HG03575 (cell line): ENCODE measurements at regions not wholly inside any gene's neighbourhood (a gene's known extent, or its start where the extent isn't known, plus 50 kb on each side); places are given as distances from the start of the nearest gene placed in this dataset.
"Not testable (repeated sequence)": the region's sequence is repeated elsewhere in the genome, so short reads cannot be mapped to it uniquely, and the experiment has no call there.

Experiments
- ATAC-seq: cut with Tn5 transposase; IDR thresholded peaks from one replicate; pipeline ENCODE4 v1.9.1; 2021; ENCODE audit not compliant: unreplicated experiment, insufficient number of reproducible peaks, low FRiP score; ENCODE audit errors: extremely low read depth

DNA sequence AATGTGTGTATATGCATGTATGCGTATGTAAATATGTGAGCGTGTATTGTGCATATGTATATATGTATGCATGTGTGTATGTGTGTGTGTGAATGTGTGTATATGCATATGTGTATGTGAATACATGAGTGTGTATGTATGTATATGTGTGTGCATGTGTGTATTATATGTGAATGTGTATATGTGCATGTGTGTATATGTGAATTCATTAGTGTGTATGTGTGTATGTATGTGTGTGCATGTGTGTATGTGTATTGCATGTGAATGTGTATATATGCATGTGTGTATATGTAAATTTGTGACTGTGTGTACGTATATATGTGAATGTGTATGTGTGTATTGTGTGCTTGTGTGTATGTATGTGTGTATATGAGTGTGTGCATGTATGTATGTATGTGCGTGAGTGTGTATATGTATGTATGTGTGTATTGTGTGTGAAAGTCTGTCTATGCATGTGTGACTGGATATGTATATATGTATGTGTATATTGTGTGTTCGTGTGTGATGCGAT lies 455.9 kb downstream of the TYW1 start:
- no peak for ATAC-seq

DNA sequence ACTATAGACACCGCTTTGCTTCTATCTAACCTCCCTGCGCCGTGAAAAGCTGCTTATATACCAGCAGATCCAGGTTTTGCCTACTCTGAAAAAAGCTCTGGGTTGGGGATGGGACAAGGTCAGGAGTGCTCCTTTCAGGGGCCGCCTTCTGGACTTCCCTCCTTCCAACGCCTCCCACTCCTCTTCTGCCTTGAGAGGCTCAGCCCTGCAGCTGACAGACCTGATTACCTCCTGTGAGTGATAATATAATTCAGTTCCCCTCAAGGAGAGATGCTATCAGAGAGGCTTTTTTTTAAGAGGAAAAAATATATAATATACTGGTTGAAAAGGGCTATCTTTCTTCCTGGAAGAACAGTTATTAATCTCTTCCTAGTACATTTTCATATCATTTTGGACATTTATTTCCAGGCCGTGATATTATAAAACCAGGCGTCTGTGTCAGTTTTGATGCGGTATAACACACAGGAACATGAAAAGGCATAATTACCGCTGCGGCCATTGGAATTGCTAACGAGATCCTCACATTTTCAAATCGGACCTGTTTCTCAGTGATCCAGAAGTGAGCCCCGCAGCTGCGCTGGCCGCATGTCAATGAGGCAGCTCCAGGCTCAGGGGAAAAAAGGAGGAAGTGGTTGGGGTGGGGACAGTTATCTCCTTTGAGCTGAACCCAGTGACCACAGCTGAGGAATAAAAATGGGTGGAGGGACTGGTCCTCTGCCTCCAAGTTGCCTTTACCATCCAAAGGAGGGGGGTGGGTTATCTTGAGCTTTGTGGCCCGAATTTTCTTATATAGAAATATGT lies 457.1 kb downstream of the TYW1 start:
- no peak for ATAC-seq

DNA sequence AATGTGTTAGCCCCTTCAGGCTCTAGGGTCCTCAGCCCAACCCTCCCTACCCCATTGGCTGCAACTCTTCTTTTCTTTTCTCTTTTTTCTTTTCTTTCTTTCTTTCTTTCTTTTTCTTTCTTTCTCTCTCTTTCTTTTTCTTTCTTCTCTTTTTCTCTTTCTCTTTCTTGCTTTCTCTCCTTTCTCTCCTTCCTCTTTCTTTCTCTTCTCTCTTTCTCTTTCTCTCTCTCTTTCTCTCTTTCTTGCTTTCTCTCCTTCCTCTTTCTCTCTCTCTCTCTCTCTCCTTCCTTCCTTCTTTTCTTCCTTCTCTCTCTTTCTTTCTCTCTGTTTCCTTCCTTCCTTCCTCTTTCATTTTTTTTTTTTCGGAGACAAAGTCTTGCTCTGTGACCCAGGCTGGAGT lies 458.9 kb downstream of the TYW1 start:
- no peak for ATAC-seq

DNA sequence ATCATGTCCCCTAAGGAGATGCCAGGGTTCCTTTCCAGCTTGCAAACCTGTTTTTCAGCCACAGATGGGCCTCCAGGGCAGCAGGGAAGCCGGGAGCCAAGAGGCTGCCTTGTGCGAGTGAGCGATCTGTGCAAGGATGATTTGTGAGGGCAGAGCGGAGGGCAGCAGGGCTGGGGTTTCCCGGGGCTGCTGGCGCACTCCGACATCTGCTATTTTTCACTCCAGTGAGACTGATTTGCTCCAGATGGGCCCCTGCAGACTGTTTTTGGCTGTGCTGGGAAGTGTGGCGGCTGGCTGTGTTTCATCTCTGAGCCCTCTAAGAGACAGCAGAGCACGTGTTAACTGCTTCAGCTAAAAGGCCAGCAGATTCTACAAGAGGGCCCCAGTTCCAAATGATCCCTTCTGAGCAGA lies 466.2 kb downstream of the TYW1 start:
- ATAC-seq = no peak

DNA sequence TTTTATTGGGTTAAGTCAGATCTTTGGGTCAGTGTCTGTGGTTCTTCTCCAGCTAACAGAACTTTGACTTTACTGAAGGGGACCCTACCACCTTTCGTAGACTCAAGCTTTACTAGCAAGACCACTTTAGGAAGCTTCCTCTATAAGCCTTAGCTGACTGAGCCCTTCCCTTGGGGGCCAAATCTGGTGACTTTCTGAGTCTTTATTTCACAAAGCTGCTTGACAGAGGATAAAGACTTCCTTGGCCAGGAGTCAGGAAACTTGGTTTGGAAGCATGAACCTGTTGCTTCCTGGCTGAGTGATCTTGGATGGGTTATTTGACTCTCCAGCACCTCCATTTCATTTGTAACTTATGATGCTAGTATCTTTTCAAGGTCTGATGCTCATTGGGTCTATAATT lies 466.7 kb downstream of the TYW1 start:
- no peak for ATAC-seq

DNA sequence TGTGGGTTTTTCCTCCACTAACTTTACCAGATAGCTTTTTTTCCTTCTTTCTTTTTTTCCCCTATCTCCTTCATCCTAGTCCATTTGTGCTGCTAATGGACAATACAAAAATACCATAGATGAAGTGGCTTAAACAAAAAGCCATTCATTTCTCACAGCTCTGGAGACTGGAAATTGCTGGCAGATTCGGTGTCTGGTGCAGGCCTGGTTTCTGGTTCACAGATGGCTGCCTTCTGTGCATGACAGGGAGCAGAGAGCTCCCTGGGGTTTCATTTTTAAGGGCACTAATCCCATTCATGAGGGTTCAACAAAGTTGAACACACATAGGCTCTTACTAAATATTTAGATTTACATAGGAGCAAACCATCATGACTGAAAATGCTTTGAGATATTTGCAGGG lies 467.4 kb downstream of the TYW1 start:
- ATAC-seq = no peak

DNA sequence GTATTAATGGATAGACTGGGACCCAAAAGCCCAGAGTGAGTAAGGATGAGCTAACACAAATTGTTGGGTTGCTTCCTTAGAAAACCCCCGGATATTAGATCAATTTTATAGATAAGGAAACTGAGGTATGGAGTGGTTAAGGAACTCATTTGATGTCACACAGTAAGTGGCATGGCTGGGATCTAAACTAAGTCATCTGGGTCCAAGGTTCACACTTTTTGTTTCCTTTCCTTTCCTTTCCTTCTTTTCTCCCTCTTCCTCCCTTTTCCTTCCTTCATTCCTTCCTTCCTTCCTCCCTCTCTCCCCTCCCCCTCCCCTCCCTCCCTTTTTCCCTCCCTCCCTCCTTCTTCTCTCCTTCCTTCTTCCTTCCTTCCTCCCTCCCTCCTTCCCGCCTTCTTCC lies 469.5 kb downstream of the TYW1 start:
- no peak for ATAC-seq

DNA sequence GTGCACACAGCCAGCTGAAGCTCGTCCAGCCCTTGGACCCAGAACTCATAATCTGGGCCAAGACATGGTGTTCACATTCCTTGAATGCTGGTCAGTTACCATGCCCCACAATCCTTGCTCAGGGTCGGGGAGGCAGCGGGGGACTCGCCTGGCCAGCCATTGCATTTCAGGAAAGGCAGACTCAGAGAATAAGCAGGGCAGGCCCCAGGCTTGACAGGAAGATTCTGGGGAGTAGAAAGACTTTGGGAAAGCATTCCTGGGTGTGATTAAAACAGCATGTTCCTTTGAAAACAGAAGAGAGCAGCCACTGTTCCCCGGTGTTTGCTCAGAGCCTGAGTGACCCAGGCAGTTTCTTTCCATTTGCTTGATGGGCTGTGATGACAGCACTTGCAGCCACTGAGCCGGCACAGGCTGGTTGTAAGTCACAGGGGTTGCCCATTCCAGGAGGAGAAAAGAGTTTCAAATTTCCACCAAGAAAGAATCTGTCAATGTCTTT lies 473.7 kb downstream of the TYW1 start:
- ATAC-seq = no peak

DNA sequence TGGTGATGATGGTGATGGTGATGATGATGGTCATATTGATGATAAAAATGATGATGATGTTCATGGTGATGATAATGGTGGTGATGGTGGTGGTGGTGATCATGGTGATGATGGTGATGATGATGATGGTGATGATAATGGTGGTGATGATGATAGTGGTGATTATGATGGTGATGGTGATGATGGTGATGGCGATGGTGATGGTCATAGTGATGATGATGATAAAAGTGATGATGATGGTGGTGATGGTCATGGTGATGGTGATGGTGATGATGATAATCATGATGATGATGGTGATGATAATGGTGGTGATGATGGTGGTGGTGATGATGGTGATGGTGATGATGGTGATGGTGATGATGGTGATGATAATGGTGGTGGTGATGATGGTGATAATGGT lies 478.7 kb downstream of the TYW1 start:
- ATAC-seq = no peak

DNA sequence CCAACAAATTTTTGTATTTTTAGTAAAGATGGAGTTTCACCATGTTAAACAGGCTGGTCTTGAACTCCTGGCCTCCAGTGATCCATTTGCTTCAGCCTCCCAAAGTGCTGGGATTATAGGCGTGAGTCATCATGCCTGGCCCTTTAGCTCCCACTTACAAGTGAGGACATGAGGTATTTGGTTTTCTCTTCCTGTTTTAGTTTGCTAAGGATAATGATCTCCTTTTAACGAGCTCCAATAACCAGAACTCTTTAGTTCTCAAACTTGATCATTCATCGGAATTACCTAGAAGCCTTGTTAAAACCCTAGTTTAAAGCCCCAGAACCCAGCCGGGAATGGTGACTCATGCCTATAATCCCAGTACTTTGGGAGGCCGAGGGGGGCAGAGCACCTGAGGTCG lies 481.4 kb downstream of the TYW1 start:
- no peak for ATAC-seq

DNA sequence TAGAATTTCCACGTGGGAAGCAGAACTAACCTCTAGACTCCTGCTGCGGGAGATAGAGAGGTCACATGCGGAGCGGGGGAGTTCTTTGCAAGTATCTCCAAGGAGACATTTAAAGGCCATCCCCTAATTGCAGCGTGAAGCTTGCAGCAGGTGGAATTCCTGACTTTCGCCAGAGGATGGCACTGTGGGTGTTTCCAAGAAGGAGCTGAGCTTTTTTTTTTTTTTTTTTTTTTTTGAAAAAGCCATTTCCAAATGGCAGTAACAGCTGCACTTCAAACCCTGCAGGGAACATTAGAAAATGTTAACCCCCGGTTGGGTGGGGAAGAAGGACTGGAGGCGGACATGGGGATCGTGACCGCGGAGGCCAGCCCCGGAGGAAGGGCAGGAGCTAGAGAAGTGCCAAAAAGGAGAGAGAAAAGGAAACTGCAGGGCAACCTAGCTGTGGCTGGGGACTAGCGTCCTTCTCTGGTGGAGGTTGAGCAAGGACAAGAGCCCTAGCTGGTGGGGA lies 487.7 kb downstream of the TYW1 start:
- no peak for ATAC-seq

DNA sequence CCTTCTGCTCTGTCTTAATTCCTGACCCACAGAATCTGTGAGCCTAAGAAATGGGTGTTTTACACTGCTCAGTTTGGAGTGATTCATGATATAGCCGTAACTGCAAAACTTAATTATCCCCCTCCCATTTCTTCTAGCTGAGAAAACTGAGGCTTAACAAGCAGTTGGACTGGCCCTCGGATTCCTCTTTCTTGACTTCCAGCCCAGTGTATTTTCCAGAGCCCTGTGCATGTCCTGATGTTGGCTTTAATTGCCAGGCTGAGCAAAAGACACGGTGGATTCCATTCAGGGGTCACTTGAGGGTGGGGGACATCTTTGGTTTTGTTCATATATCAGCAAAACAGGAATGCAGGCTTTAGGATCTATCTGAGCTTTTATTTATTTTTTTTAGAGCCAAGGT lies 489.8 kb downstream of the TYW1 start:
- ATAC-seq = no peak

DNA sequence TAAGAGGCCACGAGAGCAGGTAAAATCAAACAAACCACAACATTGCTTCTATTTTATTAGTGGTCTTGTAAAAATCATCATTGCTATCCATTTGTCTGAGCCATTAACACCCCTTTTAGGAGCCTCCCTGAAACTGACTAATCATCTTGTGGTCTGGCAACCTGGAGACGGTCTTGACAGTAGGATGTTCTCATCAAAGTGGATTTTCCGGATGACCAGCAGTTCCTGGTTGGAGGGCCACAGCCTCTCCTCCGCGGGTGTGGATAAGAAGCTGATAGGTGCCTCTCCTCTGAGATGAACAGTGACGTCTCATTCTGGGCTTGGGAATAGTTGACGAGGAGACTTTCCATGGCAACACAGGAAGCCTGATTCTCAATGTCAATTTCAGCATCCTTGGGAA lies 490.7 kb downstream of the TYW1 start:
- no peak for ATAC-seq

DNA sequence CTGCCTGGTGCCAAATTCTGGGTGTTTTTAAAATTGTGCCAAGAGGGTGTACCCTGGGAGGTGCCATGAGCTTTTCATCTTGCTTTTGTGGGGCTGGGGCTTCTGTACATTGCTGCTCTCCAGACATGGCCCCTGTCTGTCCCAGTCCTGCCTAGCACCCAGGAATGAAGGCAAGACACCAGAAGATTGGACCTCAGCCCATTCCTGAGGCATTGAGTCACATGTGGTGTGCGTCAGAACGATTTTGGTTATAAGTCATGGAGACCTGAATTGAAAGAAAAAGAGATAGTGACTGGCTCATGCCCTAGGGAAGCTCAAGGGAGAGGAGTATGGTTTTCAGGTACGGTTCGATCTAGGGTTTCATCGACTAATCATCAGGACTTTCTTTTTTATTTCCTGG lies 493.2 kb downstream of the TYW1 start:
- no peak for ATAC-seq

DNA sequence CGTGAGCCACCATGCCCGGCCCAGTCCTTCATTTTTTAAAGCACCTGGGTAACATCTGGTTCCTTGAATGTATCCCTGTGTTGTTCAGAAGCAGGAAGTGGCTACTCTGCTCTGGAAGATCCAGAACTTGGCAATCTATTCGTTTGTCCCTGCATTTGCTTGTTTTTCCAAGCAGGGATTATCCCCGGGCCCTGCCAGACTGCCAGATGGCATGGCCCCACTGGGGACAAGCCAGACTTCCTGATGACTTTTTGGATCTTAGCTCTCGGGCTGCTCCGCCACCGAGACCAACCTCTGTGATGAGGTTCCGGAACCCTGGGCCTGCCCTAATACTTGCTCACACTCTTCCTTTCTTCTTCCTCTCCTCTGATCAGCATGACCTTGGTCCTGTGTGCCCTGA lies 496.7 kb downstream of the TYW1 start:
- ATAC-seq = no peak

DNA sequence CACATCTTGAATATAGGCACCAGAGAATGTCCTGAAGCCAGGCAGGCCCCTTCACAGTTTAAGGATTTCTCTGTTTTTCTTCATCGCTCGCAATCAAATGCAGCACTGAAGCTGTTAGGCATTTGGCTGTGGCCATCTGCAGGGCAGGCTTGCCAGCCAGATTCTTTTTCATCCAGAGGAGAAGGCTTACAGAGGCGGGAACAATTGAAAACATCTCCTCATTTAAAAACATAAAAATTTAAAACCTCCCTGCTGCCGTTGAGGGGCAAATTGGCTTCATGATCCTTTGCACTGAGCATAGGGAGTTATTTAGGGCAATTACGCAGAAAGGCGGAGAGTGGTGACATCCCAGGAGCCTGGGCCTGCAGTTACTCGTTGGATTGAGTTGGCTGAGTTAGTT lies 500.0 kb downstream of the TYW1 start:
- ATAC-seq = no peak

DNA sequence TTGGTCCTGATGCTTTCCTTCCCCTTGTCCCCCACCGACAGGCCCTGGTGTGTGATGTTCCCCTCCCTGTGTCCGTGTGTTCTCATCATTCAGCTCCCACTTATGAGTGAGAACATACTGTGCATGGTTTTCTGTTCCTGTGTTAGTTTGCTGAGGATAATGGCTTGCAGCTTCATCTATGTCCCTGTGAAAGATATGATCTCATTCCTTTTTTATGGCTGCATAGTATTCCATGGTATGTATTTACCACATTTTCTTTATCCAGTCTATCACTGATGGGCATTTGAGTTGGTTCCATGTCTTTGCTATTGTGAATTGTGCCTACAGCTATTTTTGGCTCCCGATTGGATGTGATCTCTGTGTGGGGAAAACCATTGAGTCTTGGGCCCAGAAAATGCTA lies 501.3 kb downstream of the TYW1 start:
- not testable (repeated sequence) for ATAC-seq

DNA sequence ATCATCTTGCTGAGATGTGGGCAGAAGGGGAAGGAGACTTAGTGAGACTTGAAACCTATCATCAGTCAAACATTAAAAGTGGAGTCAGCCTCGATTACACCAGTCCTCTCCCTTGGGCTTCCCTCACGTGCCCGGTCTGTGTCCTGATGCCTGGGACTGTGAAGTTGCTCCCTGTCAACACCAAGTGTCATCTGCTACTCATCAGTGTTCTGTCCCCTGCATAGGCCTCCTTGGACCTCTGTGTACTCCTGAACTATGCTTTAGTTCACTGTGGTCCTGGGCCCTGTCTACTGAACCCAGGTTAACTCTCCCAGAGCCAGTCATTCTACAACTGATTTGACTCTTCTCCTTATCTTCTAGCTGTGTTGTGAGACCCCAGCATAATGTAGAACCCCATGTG lies 506.3 kb downstream of the TYW1 start:
- ATAC-seq = no peak

DNA sequence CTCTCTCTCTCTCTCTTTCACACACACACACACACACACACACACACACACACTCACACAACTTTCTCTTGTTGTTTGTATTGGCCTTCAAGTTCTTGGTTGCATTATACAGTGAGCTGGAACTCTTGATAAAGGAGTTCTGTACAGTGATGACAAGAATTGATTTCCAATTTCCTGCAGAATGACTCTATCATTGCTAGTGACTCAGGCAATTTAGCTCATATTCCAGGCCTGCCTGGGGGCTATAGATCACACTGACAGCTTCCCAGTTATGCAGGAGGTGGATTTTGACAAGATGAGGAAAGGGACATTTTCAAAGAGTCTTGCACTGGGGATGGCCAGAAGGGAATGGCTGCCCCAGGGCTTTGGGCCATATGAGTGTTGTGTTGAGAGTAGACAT lies 508.8 kb downstream of the TYW1 start:
- ATAC-seq = no peak

DNA sequence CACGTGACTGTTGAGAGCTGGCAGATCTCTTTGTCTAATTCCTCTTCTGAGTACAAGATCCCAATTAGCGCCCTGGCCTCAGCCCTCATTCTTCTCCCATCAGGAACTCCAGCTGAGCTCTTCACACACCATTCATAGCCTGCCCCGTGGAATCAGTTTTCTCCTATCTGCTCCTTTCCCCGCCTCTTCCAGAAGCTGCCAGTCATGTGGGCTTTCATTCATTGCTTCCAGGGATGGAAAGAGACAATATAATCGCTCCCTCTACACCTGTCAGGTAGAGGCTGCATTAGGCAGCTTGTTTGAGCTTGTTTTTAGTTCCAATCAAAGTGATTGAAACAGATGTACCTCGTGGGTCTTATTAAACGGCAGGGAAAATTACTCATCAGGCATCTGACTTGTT lies 515.8 kb downstream of the TYW1 start:
- ATAC-seq = no peak

DNA sequence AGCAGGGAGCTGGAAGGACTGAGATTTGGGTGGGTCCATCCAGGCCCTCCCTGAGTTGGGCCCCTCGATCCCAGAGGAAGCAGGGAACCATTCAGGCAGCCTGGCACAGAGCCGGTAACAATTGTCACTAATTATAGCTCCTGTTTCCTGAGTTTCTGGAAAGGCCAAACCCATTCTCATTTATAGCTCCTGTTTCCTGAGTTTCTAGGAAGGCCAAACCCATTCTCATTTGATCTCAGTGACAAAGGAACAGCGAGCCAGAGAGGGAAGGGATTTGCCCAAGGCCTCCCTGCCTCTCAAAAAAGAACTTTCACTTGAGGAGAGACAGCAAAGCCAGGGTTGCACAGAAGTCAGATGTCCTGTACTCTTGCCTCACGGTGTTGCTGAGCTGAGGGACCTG lies 521.9 kb downstream of the TYW1 start:
- ATAC-seq = no peak
